WTC11 (cell line): ENCODE measurements at regions not wholly inside any gene's neighbourhood (a gene's known extent, or its start where the extent isn't known, plus 50 kb on each side); places are given as distances from the start of the nearest gene placed in this dataset.

Source experiments
- ATF1 ChIP-seq: sonication (generic); formaldehyde crosslinking; IDR thresholded peaks from 2 replicates; pipeline ENCODE4 v1.8.1; 2023; ENCODE audit warnings: mild to moderate bottlenecking, moderate library complexity, missing genetic modification reagents
- JUN ChIP-seq: sonication (generic); formaldehyde crosslinking; IDR thresholded peaks from 2 replicates; pipeline ENCODE4 v1.8.0; 2023; ENCODE audit warnings: mild to moderate bottlenecking, missing genetic modification reagents
- SP1 ChIP-seq: sonication (generic); formaldehyde crosslinking; conservative IDR thresholded peaks from 2 replicates; pipeline ENCODE4 v1.8.1; 2022; ENCODE audit warnings: missing genetic modification reagents
- TF ChIP-seq, protein P1 (sequence below): sonication (generic); formaldehyde crosslinking; IDR thresholded peaks from 2 replicates; pipeline ENCODE4 v1.8.1; 2023; ENCODE audit warnings: mild to moderate bottlenecking, missing genetic modification reagents

GRCh38 chr18:10217211-10217610 is 237.2 kb upstream of the APCDD1 start:
- TF ChIP-seq JUN (no peak), SP1 (CRISPR knock-in tag) (no peak), ATF1 (no peak)
- TF ChIP-seq, protein P1, sequence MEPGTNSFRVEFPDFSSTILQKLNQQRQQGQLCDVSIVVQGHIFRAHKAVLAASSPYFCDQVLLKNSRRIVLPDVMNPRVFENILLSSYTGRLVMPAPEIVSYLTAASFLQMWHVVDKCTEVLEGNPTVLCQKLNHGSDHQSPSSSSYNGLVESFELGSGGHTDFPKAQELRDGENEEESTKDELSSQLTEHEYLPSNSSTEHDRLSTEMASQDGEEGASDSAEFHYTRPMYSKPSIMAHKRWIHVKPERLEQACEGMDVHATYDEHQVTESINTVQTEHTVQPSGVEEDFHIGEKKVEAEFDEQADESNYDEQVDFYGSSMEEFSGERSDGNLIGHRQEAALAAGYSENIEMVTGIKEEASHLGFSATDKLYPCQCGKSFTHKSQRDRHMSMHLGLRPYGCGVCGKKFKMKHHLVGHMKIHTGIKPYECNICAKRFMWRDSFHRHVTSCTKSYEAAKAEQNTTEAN (CRISPR knock-in tag) = no peak
